ACC112 (cell line): ENCODE measurements at regions not wholly inside any gene's neighbourhood (a gene's known extent, or its start where the extent isn't known, plus 50 kb on each side); places are given as distances from the start of the nearest gene placed in this dataset.

ENCODE experiments used
- H2AFZ ChIP-seq: fragments of 200-600 bp; sonication (generic); one replicate; pipeline ENCODE4 v1.6.0; 2017; ENCODE audit warnings: antibody characterized with exemption, low read length; ENCODE audit not compliant: unreplicated experiment
- H3K27ac ChIP-seq: fragments of 200-600 bp; sonication (generic); 2 replicates; pipeline ENCODE4 v1.5.1; 2014; ENCODE audit warnings: low read depth, mild to moderate bottlenecking, antibody characterized with exemption, low read length, moderate library complexity
- H3K27me3 ChIP-seq: fragments of 200-600 bp; sonication (generic); 2 replicates; pipeline ENCODE4 v1.6.1; 2014; ENCODE audit warnings: mild to moderate bottlenecking, antibody characterized with exemption, low read length, moderate library complexity, mixed read lengths; ENCODE audit not compliant: insufficient read depth
- H3K36me3 ChIP-seq: fragments of 200-600 bp; sonication (generic); 2 replicates; pipeline ENCODE4 v1.6.1; 2016; ENCODE audit warnings: mild to moderate bottlenecking, antibody characterized with exemption, low read length, moderate library complexity, mixed read lengths; ENCODE audit not compliant: insufficient read depth
- H3K4me1 ChIP-seq: fragments of 200-600 bp; sonication (generic); one replicate; pipeline ENCODE4 v1.6.1; 2016; ENCODE audit warnings: low read length, mixed read lengths; ENCODE audit not compliant: insufficient read depth, unreplicated experiment, control insufficient read depth
- H3K4me3 ChIP-seq: fragments of 200-600 bp; sonication (generic); 2 replicates; pipeline ENCODE4 v1.5.1; 2014; ENCODE audit warnings: mild to moderate bottlenecking, low read depth, low read length
- H3K79me2 ChIP-seq: fragments of 200-600 bp; sonication (generic); one replicate; pipeline ENCODE4 v1.6.0; 2016; ENCODE audit warnings: low read length; ENCODE audit not compliant: control insufficient read depth, unreplicated experiment, insufficient read depth

GRCh38 chr12:85572956-85573355 lies 263.3 kb downstream of the RASSF9 start:
- Histone ChIP-seq H3K27me3 (no peaks in the 10 kb centered on the region), H3K4me1 (peaks cover 12% of the 10 kb centered on the region), H2AFZ (no peak overlapping the region), H3K27ac (no peak overlapping the region), H3K36me3 (no peaks in the 10 kb centered on the region), H3K4me3 (no peak overlapping the region), H3K79me2 (no peaks in the 10 kb centered on the region)

GRCh38 chr12:85573635-85574214 lies 262.5 kb downstream of the RASSF9 start:
- H3K4me3 ChIP-seq = no peak overlapping the region
- H3K79me2 ChIP-seq = no peaks in the 10 kb centered on the region
- H3K4me1 ChIP-seq = peaks cover 12% of the 10 kb centered on the region
- H2AFZ ChIP-seq = no peak overlapping the region
- H3K27me3 ChIP-seq = no peaks in the 10 kb centered on the region
- H3K27ac ChIP-seq = no peak overlapping the region
- H3K36me3 ChIP-seq = no peaks in the 10 kb centered on the region

- H3K79me2 ChIP-seq = no peaks in the 10 kb centered on the region
- peaks cover 12% of the 10 kb centered on the region for H3K4me1 ChIP-seq
Observed at GRCh38 chr12:85574291-85574690, 261.9 kb downstream of the RASSF9 start.

GRCh38 chr12:85575120-85576096 lies 260.8 kb downstream of the RASSF9 start:
- Histone ChIP-seq H3K4me3 (no peak overlapping the region), H3K79me2 (no peaks in the 10 kb centered on the region), H3K27ac (no peak overlapping the region), H3K27me3 (no peaks in the 10 kb centered on the region), H2AFZ (peak overlapping the region; percentile 35), H3K36me3 (no peaks in the 10 kb centered on the region), H3K4me1 (peaks cover 12% of the 10 kb centered on the region)

More at GRCh38 chr12:85574291-85574690, 261.9 kb downstream of the RASSF9 start:
- Histone ChIP-seq H2AFZ (no peak overlapping the region), H3K27ac (no peak overlapping the region), H3K4me3 (no peak overlapping the region), H3K27me3 (no peaks in the 10 kb centered on the region), H3K36me3 (no peaks in the 10 kb centered on the region)

- no peak overlapping the region for H3K27ac ChIP-seq
- H3K4me3 ChIP-seq = no peak overlapping the region
- no peaks in the 10 kb centered on the region for H3K79me2 ChIP-seq
- H3K27me3 ChIP-seq = no peaks in the 10 kb centered on the region
- no peaks in the 10 kb centered on the region for H3K36me3 ChIP-seq
- H3K4me1 ChIP-seq = peaks cover 3% of the 10 kb centered on the region
- no peak overlapping the region for H2AFZ ChIP-seq
Observed at GRCh38 chr12:85580562-85581168, 255.5 kb downstream of the RASSF9 start.

GRCh38 chr12:85587158-85587557 lies 249.1 kb downstream of the RASSF9 start:
- H3K79me2 ChIP-seq = no peaks in the 10 kb centered on the region
- no peaks in the 10 kb centered on the region for H3K4me1 ChIP-seq
- H2AFZ ChIP-seq = no peak overlapping the region
- H3K27ac ChIP-seq = no peak overlapping the region
- H3K4me3 ChIP-seq = no peak overlapping the region
- no peaks in the 10 kb centered on the region for H3K36me3 ChIP-seq
- no peaks in the 10 kb centered on the region for H3K27me3 ChIP-seq

GRCh38 chr12:85588221-85588620 lies 248.0 kb downstream of the RASSF9 start:
- H3K27me3 ChIP-seq = no peaks in the 10 kb centered on the region
- no peak overlapping the region for H3K27ac ChIP-seq
- H2AFZ ChIP-seq = no peak overlapping the region
- H3K4me1 ChIP-seq = no peaks in the 10 kb centered on the region
- H3K4me3 ChIP-seq = no peak overlapping the region
- no peaks in the 10 kb centered on the region for H3K36me3 ChIP-seq
- H3K79me2 ChIP-seq = no peaks in the 10 kb centered on the region

GRCh38 chr12:85600841-85601240 lies 235.4 kb downstream of the RASSF9 start:
- H3K27me3 ChIP-seq = no peaks in the 10 kb centered on the region
- no peak overlapping the region for H3K27ac ChIP-seq
- H3K4me3 ChIP-seq = no peak overlapping the region
- no peaks in the 10 kb centered on the region for H3K4me1 ChIP-seq
- no peaks in the 10 kb centered on the region for H3K36me3 ChIP-seq
- no peak overlapping the region for H2AFZ ChIP-seq
- no peaks in the 10 kb centered on the region for H3K79me2 ChIP-seq

GRCh38 chr12:85603556-85603955 lies 232.7 kb downstream of the RASSF9 start:
- H2AFZ ChIP-seq = no peak overlapping the region
- H3K79me2 ChIP-seq = no peaks in the 10 kb centered on the region
- no peaks in the 10 kb centered on the region for H3K27me3 ChIP-seq
- no peaks in the 10 kb centered on the region for H3K4me1 ChIP-seq
- no peak overlapping the region for H3K4me3 ChIP-seq
- no peaks in the 10 kb centered on the region for H3K36me3 ChIP-seq
- no peak overlapping the region for H3K27ac ChIP-seq

- no peaks in the 10 kb centered on the region for H3K4me1 ChIP-seq
- no peaks in the 10 kb centered on the region for H3K79me2 ChIP-seq
- no peaks in the 10 kb centered on the region for H3K27me3 ChIP-seq
- no peaks in the 10 kb centered on the region for H3K36me3 ChIP-seq
- no peak overlapping the region for H3K27ac ChIP-seq
- no peak overlapping the region for H2AFZ ChIP-seq
- no peak overlapping the region for H3K4me3 ChIP-seq
Observed at GRCh38 chr12:85606455-85606854, 229.8 kb downstream of the RASSF9 start.
